K562 (cell line): ENCODE measurements at regions not wholly inside any gene's neighbourhood (a gene's known extent, or its start where the extent isn't known, plus 50 kb on each side); places are given as distances from the start of the nearest gene placed in this dataset.

ENCODE experiments used
- ATAC-seq: fragments of 200-7000 bp; cut with Tn5 transposase; 3 replicates; pipeline ENCODE4 v1.9.1; 2020; ENCODE audit warnings: moderate library complexity
- BruUV-seq: library from RNA; stranded (reverse); fragments of 400-500 nt; replicated peaks from 2 replicates; lab custom pipeline; 2021; lab: Mats Ljungman, UMichigan
- CTCF ChIA-PET: fragments of 300-600 bp; formaldehyde crosslinking; extraction: SDS; loops from one replicate; lab custom pipeline; 2021; ENCODE audit warnings: low intra/inter-chr PET ratio; lab: Yijun Ruan, JAX
- POLR2A ChIA-PET: fragments of 300-600, 350-650 bp; sonication (Branson Sonifier 250); formaldehyde crosslinking; extraction: SDS; loops from one replicate; lab custom pipeline; 2021; ENCODE audit warnings: antibody characterized with exemption, inconsistent platforms; lab: Yijun Ruan, JAX
- DNase-seq, 4 experiments: peaks; one replicate each; pipeline versions ENCODE4 v3.0.0 to v3.0.0-alpha.2; 2011 to 2018; ENCODE audit warnings: low spot score in 3 of 4, mixed read lengths in 3 of 4; ENCODE audit errors: extremely low read depth in 1 of 4
- FAIRE-seq: peaks from 2 replicates; lab custom pipeline; 2011; peaks lifted over from hg19 to GRCh38; lab: Jason Lieb, UNC
- H2AFZ ChIP-seq: 2 replicates; pipeline ENCODE4 v1.6.0; 2011; ENCODE audit warnings: low read depth, low read length, control low read depth, inconsistent platforms
- H3K27ac ChIP-seq: fragments of 200-600 bp; 3 replicates; pipeline ENCODE4 v1.8.0; 2011; ENCODE audit warnings: low read depth, mild to moderate bottlenecking, control low read depth, inconsistent platforms, low read length, moderate library complexity, mixed read lengths; ENCODE audit errors: extremely low read depth
- H3K27me3 ChIP-seq, 2 experiments: fragments of 300-600 bp in 1 of 2; 2 replicates in 1 of 2; 3 replicates in 1 of 2; pipeline versions ENCODE4 v1.6.0 to v1.8.0; 2011; ENCODE audit warnings: inconsistent platforms in 2 of 2, low read length in 2 of 2, mild to moderate bottlenecking in 1 of 2, mixed read lengths in 1 of 2, moderate library complexity in 1 of 2; ENCODE audit not compliant: control insufficient read depth in 2 of 2, insufficient read depth in 2 of 2
- H3K36me3 ChIP-seq: fragments of 300-600 bp; 3 replicates; pipeline ENCODE4 v1.8.0; 2011; ENCODE audit warnings: mild to moderate bottlenecking, low read length, inconsistent platforms; ENCODE audit not compliant: control insufficient read depth, insufficient read depth
- H3K4me1 ChIP-seq, 2 experiments: fragments of 200-600 bp in 1 of 2; replicated peaks in 1 of 2; 2 replicates in 1 of 2; 3 replicates in 1 of 2; pipeline versions ENCODE4 v1.5.1 to v1.8.0; 2011; ENCODE audit warnings: inconsistent platforms in 2 of 2, low read length in 2 of 2, mild to moderate bottlenecking in 1 of 2, mixed read lengths in 1 of 2, moderate library complexity in 1 of 2; ENCODE audit not compliant: control insufficient read depth in 2 of 2, insufficient read depth in 2 of 2
- H3K4me2 ChIP-seq: 2 replicates; pipeline ENCODE4 v1.6.1; 2011; ENCODE audit warnings: low read length, control low read depth, inconsistent platforms, mixed read lengths; ENCODE audit not compliant: insufficient read depth
- H3K4me3 ChIP-seq: fragments of 200-600 bp; sonication (generic), shearing (Covaris generic); 2 replicates; pipeline ENCODE4 v1.5.1; 2016; ENCODE audit warnings: control low read depth, inconsistent platforms
- H3K79me2 ChIP-seq: fragments of 200-600 bp; 3 replicates; pipeline ENCODE4 v1.8.0; 2011; ENCODE audit warnings: low read length, inconsistent platforms; ENCODE audit not compliant: control insufficient read depth, insufficient read depth
- H3K9ac ChIP-seq, 2 experiments: 2 replicates each; pipeline versions ENCODE4 v1.6.0 to v1.6.1; 2011; ENCODE audit warnings: low read depth in 2 of 2, low read length in 2 of 2, control low read depth in 1 of 2, inconsistent platforms in 1 of 2, mild to moderate bottlenecking in 1 of 2, mixed read lengths in 1 of 2; ENCODE audit not compliant: insufficient read depth in 1 of 2
- H3K9me1 ChIP-seq: one replicate; pipeline ENCODE4 v1.6.0; 2011; ENCODE audit warnings: inconsistent platforms, mild to moderate bottlenecking, low read length, moderate library complexity; ENCODE audit not compliant: control insufficient read depth, insufficient read depth
- H3K9me3 ChIP-seq: replicated peaks from 2 replicates; pipeline ENCODE4 v1.5.1; 2011; ENCODE audit warnings: low read depth, low read length, inconsistent platforms; ENCODE audit not compliant: control insufficient read depth, insufficient read depth
- H4K20me1 ChIP-seq: replicated peaks from 2 replicates; pipeline ENCODE4 v1.6.1; 2011; ENCODE audit warnings: low read length, inconsistent platforms, mixed read lengths; ENCODE audit not compliant: control insufficient read depth, insufficient read depth
- ATF7 ChIP-seq: fragments of 450-650 bp; IDR thresholded peaks from 2 replicates; pipeline ENCODE4 v1.7.1; 2014; ENCODE audit warnings: mild to moderate bottlenecking, moderate library complexity
- BRF1 ChIP-seq: IDR thresholded peaks from 3 replicates; pipeline ENCODE4 v1.6.1; 2011; ENCODE audit warnings: borderline replicate concordance, mild to moderate bottlenecking; ENCODE audit not compliant: insufficient read length; ENCODE audit errors: extremely low read depth
- CEBPG ChIP-seq, 3 experiments: fragments of 200-800 bp in 1 of 3; sonication (Bioruptor generic) in 1 of 3; sonication (generic) in 1 of 3; formaldehyde crosslinking in 1 of 3; IDR thresholded peaks in 2 of 3; conservative IDR thresholded peaks in 1 of 3; 2 replicates each; pipeline versions ENCODE4 v1.6.1 to v1.8.0; 2016 to 2022; ENCODE audit warnings: missing compliant biosample characterization in 2 of 3, missing genetic modification characterization in 2 of 3, mild to moderate bottlenecking in 1 of 3, missing genetic modification reagents in 1 of 3
- CHD2 ChIP-seq: IDR thresholded peaks from 2 replicates; pipeline ENCODE4 v1.6.1; 2011; ENCODE audit warnings: low read depth, low read length
- CREBBP ChIP-seq: IDR thresholded peaks from one replicate; pipeline ENCODE4 v1.6.1; 2012; ENCODE audit warnings: low read depth, mild to moderate bottlenecking, control low read depth, inconsistent platforms, low read length
- MCM2 ChIP-seq: fragments of 450-650 bp; IDR thresholded peaks from 2 replicates; pipeline ENCODE4 v1.6.1; 2017; ENCODE audit warnings: low read depth, mild to moderate bottlenecking
- MTA2 ChIP-seq: fragments of 450-650 bp; IDR thresholded peaks from 2 replicates; pipeline ENCODE4 v1.6.1; 2016; ENCODE audit warnings: low read depth
- MXI1 ChIP-seq: IDR thresholded peaks from 2 replicates; pipeline ENCODE4 v1.6.1; 2011; ENCODE audit warnings: low read depth, mild to moderate bottlenecking, improper control_type of control experiment, low read length
- PTTG1 ChIP-seq: fragments of 450-650 bp; IDR thresholded peaks from 2 replicates; pipeline ENCODE4 v1.6.1; 2016; ENCODE audit warnings: low read depth, mild to moderate bottlenecking, missing genetic modification characterization, missing compliant biosample characterization
- RAD21 ChIP-seq, 2 experiments: fragments of 250-450 bp in 1 of 2; fragments of 450-650 bp in 1 of 2; sonication (Bioruptor Pico) in 1 of 2; formaldehyde crosslinking in 1 of 2; IDR thresholded peaks in 1 of 2; conservative IDR thresholded peaks in 1 of 2; 2 replicates each; pipeline versions ENCODE4 v1.4.0 to v1.8.0; 2020 to 2022; ENCODE audit warnings: mild to moderate bottlenecking in 2 of 2, moderate library complexity in 1 of 2
- RFX5 ChIP-seq: IDR thresholded peaks from 2 replicates; pipeline ENCODE4 v1.6.1; 2011; ENCODE audit warnings: low read depth, mild to moderate bottlenecking, improper control_type of control experiment, low read length
- TAF15 ChIP-seq: fragments of 200-400 bp; formaldehyde crosslinking; IDR thresholded peaks from 2 replicates; pipeline ENCODE4 v1.6.1; 2017; ENCODE audit warnings: mild to moderate bottlenecking, low read depth, low read length, moderate library complexity
- TOE1 ChIP-seq, 2 experiments: fragments of 450-650 bp in 1 of 2; sonication (generic) in 1 of 2; formaldehyde crosslinking in 1 of 2; IDR thresholded peaks; 2 replicates each; pipeline versions ENCODE4 v1.7.1 to v1.8.0; 2016 to 2022; ENCODE audit warnings: borderline replicate concordance in 2 of 2, mild to moderate bottlenecking in 2 of 2, antibody characterized with exemption in 1 of 2, inconsistent platforms in 1 of 2, low read depth in 1 of 2, missing genetic modification reagents in 1 of 2, moderate library complexity in 1 of 2
- ZNF134 ChIP-seq: fragments of 250-450 bp; sonication (Bioruptor Pico); conservative IDR thresholded peaks from 2 replicates; pipeline ENCODE4 v1.4.0; 2020
- ZNF184 ChIP-seq: sonication (generic); formaldehyde crosslinking; IDR thresholded peaks from 2 replicates; pipeline ENCODE4 v1.5.0; 2020; ENCODE audit warnings: missing genetic modification reagents
- ZNF263 ChIP-seq: sonication (generic); formaldehyde crosslinking; IDR thresholded peaks from 2 replicates; pipeline ENCODE4 v1.8.0; 2022; ENCODE audit warnings: mild to moderate bottlenecking, missing genetic modification reagents, borderline replicate concordance
- in situ Hi-C: fragments of 300-500 bp; cut with MboI; formaldehyde crosslinking; loops from 4 replicates; pipeline ENCODE4 v1.15.0; 2018; ENCODE audit warnings: inconsistent platforms, mixed read lengths
- intact Hi-C: fragments of 100-400 bp; cut with micrococcal nuclease; formaldehyde crosslinking; loops from 2 replicates; pipeline ENCODE4 v1.14.2; 2022
- TF ChIP-seq, protein P1 (sequence below): fragments of 250-450 bp; sonication (Bioruptor Pico); IDR thresholded peaks from 2 replicates; pipeline ENCODE4 v1.5.0; 2021; ENCODE audit warnings: mild to moderate bottlenecking, borderline replicate concordance
- TF ChIP-seq, protein P2 (sequence below): fragments of 250-450 bp; sonication (Bioruptor Pico); IDR thresholded peaks from 2 replicates; pipeline ENCODE4 v1.9.0; 2021; ENCODE audit warnings: mild to moderate bottlenecking

DNA sequence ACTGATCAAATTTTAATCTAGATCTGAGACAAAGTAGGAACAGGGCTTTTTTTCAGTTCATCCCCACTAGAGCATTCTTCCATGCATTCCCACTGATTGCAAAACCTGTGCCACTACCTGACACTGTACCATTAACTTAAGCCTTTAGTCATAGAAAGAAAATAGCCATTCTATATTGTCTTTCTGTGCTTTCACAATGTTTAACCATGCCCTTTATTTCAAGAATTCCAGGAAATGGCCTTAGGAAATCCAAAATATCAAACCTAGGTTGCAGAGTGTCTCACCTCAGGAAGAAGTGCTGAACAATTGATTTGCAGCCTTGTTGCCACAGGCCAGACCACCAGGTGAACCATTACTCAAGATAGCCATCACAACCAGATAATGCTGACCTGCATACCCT lies 56.2 kb upstream of the TGFBR2 start:
- in situ Hi-C loops (no loop called here), intact Hi-C loops (no loop called here)
- Histone ChIP-seq H3K9ac (no peak overlapping the region), H3K79me2 (no peaks in the 10 kb centered on the region), H3K4me3 (no peak overlapping the region), H3K36me3 (no peaks in the 10 kb centered on the region), H3K9me3 (no peaks in the 10 kb centered on the region), H3K4me2 (no peak overlapping the region), H3K27me3 (no peaks in the 10 kb centered on the region), H3K4me1 (no peaks in the 10 kb centered on the region), H4K20me1 (no peaks in the 10 kb centered on the region), H2AFZ (no peak overlapping the region), H3K9me1 (no peaks in the 10 kb centered on the region), H3K27ac (no peak overlapping the region)
- FAIRE-seq, result no peak
- ATAC-seq, result no peak
- no peak for DNase-seq
- ChIA-PET POLR2A (no interaction called here), CTCF (no interaction called here)
- no TSS peak for BruUV-seq
- TF ChIP-seq ZNF134 (CRISPR knock-in tag) (no peak), PTTG1 (no peak), CREBBP (no peak), MTA2 (no peak), RAD21 (CRISPR knock-in tag; conservative IDR thresholded peaks at IDR 0.05 in 1 of 2, IDR thresholded peaks at IDR 0.05 in 1 of 2) (no peak), ZNF263 (CRISPR knock-in tag) (no peak), MCM2 (no peak), TOE1 (IDR thresholded peaks at IDR 0.05; ENCODE audit: borderline replicate concordance) (no peak), TOE1 (CRISPR knock-in tag; IDR thresholded peaks at IDR 0.05; ENCODE audit: borderline replicate concordance, low read depth) (no peak), TAF15 (no peak), CHD2 (no peak), MXI1 (no peak), RFX5 (no peak), BRF1 (no peak), ATF7 (no peak), CEBPG (CRISPR knock-in tag; IDR thresholded peaks at IDR 0.05) (no peak), CEBPG (tag; conservative IDR thresholded peaks at IDR 0.05 in 1 of 2, IDR thresholded peaks at IDR 0.05 in 1 of 2) (no peak), ZNF184 (CRISPR knock-in tag) (no peak)
- TF ChIP-seq, protein P1, sequence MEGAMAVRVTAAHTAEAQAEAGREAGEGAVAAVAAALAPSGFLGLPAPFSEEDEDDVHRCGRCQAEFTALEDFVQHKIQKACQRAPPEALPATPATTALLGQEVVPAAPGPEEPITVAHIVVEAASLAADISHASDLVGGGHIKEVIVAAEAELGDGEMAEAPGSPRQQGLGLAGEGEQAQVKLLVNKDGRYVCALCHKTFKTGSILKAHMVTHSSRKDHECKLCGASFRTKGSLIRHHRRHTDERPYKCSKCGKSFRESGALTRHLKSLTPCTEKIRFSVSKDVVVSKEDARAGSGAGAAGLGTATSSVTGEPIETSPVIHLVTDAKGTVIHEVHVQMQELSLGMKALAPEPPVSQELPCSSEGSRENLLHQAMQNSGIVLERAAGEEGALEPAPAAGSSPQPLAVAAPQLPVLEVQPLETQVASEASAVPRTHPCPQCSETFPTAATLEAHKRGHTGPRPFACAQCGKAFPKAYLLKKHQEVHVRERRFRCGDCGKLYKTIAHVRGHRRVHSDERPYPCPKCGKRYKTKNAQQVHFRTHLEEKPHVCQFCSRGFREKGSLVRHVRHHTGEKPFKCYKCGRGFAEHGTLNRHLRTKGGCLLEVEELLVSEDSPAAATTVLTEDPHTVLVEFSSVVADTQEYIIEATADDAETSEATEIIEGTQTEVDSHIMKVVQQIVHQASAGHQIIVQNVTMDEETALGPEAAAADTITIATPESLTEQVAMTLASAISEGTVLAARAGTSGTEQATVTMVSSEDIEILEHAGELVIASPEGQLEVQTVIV (CRISPR knock-in tag), result no peak
- TF ChIP-seq, protein P2, sequence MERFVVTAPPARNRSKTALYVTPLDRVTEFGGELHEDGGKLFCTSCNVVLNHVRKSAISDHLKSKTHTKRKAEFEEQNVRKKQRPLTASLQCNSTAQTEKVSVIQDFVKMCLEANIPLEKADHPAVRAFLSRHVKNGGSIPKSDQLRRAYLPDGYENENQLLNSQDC (CRISPR knock-in tag), result no peak
